HFF-Myc (cell line): ENCODE measurements at regions not wholly inside any gene's neighbourhood (a gene's known extent, or its start where the extent isn't known, plus 50 kb on each side); places are given as distances from the start of the nearest gene placed in this dataset.

Source experiments
- DNase-seq: peaks from one replicate; pipeline ENCODE4 v3.0.0-alpha.2; 2011; ENCODE audit warnings: low read depth; ENCODE audit errors: extremely low read depth
- H3K4me3 ChIP-seq: replicated peaks from 2 replicates; pipeline ENCODE4 v1.5.1; 2011; ENCODE audit warnings: low read depth, mild to moderate bottlenecking, control low read depth, low read length
- TF ChIP-seq, protein P1 (sequence below): IDR thresholded peaks from 2 replicates; pipeline ENCODE4 v1.5.1; 2012; ENCODE audit warnings: mild to moderate bottlenecking, low read depth, low read length, control low read depth; ENCODE audit errors: missing control alignments

DNA sequence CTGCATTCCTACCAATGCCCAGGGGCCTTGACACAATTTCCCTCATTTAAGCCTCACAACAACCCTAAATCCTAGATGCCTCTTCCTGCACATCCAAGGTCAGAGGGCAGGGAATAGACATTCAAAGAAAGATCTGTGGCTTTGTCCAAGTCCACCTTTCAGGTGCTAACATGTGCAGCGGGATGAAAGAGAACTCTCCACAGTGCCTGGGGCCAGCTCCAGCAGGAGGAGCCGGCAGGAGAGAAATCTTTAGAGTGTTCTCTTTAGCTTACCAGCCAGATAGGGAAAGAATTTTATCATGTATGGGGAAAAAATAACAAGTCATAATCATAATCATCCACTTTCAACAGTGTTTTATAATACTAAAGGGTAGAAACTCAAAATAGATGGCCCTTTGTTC lies 319.7 kb downstream of the MATN1 start:
- TF ChIP-seq, protein P1, sequence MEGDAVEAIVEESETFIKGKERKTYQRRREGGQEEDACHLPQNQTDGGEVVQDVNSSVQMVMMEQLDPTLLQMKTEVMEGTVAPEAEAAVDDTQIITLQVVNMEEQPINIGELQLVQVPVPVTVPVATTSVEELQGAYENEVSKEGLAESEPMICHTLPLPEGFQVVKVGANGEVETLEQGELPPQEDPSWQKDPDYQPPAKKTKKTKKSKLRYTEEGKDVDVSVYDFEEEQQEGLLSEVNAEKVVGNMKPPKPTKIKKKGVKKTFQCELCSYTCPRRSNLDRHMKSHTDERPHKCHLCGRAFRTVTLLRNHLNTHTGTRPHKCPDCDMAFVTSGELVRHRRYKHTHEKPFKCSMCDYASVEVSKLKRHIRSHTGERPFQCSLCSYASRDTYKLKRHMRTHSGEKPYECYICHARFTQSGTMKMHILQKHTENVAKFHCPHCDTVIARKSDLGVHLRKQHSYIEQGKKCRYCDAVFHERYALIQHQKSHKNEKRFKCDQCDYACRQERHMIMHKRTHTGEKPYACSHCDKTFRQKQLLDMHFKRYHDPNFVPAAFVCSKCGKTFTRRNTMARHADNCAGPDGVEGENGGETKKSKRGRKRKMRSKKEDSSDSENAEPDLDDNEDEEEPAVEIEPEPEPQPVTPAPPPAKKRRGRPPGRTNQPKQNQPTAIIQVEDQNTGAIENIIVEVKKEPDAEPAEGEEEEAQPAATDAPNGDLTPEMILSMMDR = no peak
- H3K4me3 ChIP-seq = no peak overlapping the region
- DNase-seq = no peak

DNA sequence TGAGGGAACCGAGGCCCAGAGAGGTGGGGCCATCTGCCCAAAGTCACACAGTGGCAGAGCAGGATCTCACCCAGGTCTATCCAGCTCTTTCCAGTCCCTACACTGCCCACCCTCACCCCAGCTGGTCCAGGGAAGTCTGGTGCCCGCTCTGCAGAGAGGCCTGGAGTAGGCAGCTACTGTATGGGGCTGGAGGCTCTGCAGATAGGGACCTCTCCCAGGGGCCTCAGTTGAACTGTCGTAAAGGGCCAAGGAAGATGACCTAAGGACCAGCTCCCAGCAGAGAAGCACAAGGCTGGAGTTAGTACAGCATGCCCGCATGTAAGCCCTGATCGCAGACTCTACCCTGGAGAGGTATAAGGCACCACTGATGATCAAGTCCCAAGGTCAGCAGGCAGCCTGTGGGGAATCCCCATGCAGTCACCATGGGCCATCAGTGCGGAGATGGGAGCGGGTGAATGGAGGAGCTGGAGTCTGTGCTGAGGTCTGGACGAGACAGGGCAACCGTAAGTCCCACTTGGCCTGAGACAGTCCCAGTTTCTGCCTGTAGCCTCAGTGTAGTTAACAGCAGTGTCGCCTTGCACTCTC lies 320.2 kb downstream of the MATN1 start:
- DNase-seq = no peak
- no peak overlapping the region for H3K4me3 ChIP-seq
- TF ChIP-seq, protein P1 = no peak

DNA sequence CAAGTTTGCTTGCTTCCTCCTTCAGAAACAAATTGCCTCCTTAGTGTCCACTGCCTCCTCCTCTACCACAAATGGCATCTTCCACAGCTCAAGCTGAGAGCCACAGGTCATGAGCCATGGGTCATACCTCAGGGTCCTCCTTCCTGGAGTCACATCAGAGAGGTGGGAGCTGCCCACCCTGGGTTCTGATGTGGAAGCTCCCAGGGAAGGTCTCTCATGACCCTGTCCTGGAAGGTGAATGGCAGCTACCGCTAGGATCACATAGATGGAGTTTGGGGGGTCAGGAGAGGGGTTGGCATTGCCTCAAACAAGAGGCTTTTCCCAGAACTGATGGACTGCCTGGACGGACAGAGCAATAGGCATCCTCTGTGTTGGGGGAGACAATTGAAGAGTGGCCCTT lies 321.4 kb downstream of the MATN1 start:
- TF ChIP-seq, protein P1 = no peak
- no peak for DNase-seq
- H3K4me3 ChIP-seq = no peak overlapping the region

DNA sequence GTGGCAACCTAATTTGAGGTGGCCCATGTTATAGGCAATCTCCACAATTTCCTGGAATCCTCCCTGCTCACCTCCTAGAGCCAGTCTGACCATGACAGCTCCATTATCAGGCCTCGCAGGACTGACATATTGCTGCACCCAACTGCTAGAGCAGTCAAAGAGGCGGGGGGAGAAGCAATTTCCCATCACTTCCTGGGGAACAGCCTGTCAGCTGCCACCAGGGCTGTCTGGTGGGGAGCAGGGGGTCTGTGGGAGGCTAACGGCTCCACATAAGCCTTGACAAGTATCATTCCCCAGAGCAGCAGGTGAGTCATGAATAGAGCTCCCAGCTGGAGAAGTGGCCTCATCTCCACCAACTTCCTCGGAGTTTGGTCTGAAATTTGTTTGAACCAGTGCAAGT lies 322.9 kb downstream of the MATN1 start:
- TF ChIP-seq, protein P1 = no peak
- H3K4me3 ChIP-seq = no peak overlapping the region
- DNase-seq = no peak

DNA sequence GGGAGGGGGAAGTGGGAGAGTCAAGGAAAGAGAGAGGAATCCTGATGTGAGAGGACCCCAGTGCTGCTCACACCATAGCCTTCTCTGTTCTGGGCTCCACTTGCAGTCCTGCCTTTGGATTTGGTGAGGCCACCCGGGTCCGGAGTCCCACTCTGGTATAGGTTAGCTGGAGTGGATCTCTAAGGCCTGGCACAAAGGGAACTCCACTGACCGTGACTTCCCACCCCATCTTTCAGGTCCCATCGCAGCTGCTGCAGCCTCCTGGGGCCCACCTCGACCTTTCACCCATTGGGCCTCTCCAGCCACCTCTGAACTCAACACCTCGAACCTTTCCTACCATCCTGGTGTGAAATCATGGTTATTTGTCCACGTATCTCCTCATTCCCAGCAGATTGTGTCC lies 324.4 kb downstream of the MATN1 start:
- TF ChIP-seq, protein P1 = no peak
- DNase-seq = no peak

DNA sequence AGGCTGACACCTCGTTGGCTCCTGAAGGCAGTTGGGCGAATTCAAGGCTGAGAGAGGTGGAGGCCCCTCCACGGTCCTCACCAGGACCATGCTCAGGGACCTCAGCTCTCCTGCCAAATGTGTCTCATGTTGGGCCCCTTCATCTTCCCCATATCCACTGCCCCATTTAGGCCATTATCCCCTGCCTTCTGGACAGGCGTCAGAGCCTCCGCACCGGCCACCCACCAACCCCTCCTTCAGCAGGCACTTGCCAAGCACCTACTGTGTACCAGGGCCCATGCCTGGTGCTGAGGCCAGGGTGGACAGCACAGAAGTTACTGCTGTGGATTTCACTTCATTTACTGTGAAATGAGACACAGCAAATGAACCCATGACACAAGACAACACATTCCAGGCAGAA lies 325.8 kb downstream of the MATN1 start:
- no peak for DNase-seq
- H3K4me3 ChIP-seq = no peak overlapping the region
- TF ChIP-seq, protein P1 = no peak

More for the DNA sequence above, 324.4 kb downstream of the MATN1 start:
- no peak overlapping the region for H3K4me3 ChIP-seq

DNA sequence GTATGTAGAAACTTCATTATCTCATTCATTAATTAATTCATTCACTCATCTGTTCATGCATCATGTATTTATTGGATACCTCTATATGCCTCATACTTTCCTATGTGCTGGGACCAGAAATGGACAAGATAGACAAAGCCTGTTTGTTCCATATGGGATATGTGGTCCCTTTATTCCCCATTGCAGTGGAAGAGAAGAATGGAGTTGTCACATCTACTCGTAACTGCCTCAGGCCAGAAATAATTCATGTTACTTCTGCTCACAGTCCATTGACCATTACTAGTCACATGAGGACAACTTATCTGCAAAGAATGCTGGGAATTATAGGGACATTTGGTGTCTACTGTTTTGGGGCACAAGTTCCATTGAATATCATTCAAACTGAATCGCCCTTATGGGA lies 327.8 kb downstream of the MATN1 start:
- no peak overlapping the region for H3K4me3 ChIP-seq
- TF ChIP-seq, protein P1 = no peak
- no peak for DNase-seq
